ENCODE measurements at regions not wholly inside any gene's neighbourhood (a gene's known extent, or its start where the extent isn't known, plus 50 kb on each side); places are given as distances from the start of the nearest gene placed in this dataset.

GRCh38 chr15:95127356-95127755 is 896.0 kb downstream of the MCTP2 start:
- no peak for TF ChIP-seq CTCF (IDR thresholded peaks at IDR 0.05)
- no peak for TF ChIP-seq POLR2A (IDR thresholded peaks at IDR 0.05)
